NCI-H2081 (cell line): ENCODE measurements at regions not wholly inside any gene's neighbourhood (a gene's known extent, or its start where the extent isn't known, plus 50 kb on each side); places are given as distances from the start of the nearest gene placed in this dataset.
"Not testable (repeated sequence)": the region's sequence is repeated elsewhere in the genome, so short reads cannot be mapped to it uniquely, and the experiment has no call there.

Experiments used
- DNase-seq, 2 experiments: peaks; one replicate each; lab custom pipeline; 2025; lab: John Stamatoyannopoulos, UW

GRCh38 chrX:140065961-140066662, 100.8 kb upstream of the CXorf66 start:
- DNase-seq, result no peak

- no peak for DNase-seq
Measured at GRCh38 chrX:140064993-140065392, 99.7 kb upstream of the CXorf66 start.

GRCh38 chrX:140057001-140057411, 91.7 kb upstream of the CXorf66 start:
- DNase-seq, result peak; percentile 6 to 22

- no peak for DNase-seq
Measured at GRCh38 chrX:140053846-140054245, 88.5 kb upstream of the CXorf66 start.

- no peak for DNase-seq
Measured at GRCh38 chrX:140050906-140051305, 85.6 kb upstream of the CXorf66 start.

GRCh38 chrX:140040386-140040785, 75.1 kb upstream of the CXorf66 start:
- no peak for DNase-seq

GRCh38 chrX:140038842-140039241, 73.5 kb upstream of the CXorf66 start:
- DNase-seq, result no peak

- DNase-seq, result no peak
Measured at GRCh38 chrX:140034916-140035315, 69.6 kb upstream of the CXorf66 start.

- no peak for DNase-seq
Measured at GRCh38 chrX:140022482-140022881, 57.2 kb upstream of the CXorf66 start.

- not testable (repeated sequence) for DNase-seq
Measured at GRCh38 chrX:140019134-140019533, 53.8 kb upstream of the CXorf66 start.
